Osteoblast (primary cell): ENCODE measurements at regions not wholly inside any gene's neighbourhood (a gene's known extent, or its start where the extent isn't known, plus 50 kb on each side); places are given as distances from the start of the nearest gene placed in this dataset.

Source experiments
- DNase-seq: peaks from one replicate; pipeline ENCODE4 v3.0.0; 2011; ENCODE audit warnings: low spot score, mixed read lengths; ENCODE audit not compliant: insufficient read length; ENCODE audit errors: missing footprints
- H2AFZ ChIP-seq: 2 replicates; pipeline ENCODE4 v1.6.0; 2011; ENCODE audit warnings: mild to moderate bottlenecking, low read length
- H3K27ac ChIP-seq: 2 replicates; pipeline ENCODE4 v1.5.1; 2011; ENCODE audit warnings: mild to moderate bottlenecking, low read depth, low read length, moderate library complexity
- H3K27me3 ChIP-seq: 2 replicates; pipeline ENCODE4 v1.6.0; 2012; ENCODE audit warnings: mild to moderate bottlenecking, control low read depth, inconsistent platforms, low read length, moderate library complexity; ENCODE audit not compliant: insufficient read depth
- H3K36me3 ChIP-seq: 2 replicates; pipeline ENCODE4 v1.5.1; 2011; ENCODE audit warnings: mild to moderate bottlenecking, low read length, control low read depth, moderate library complexity; ENCODE audit not compliant: insufficient read depth
- H3K4me1 ChIP-seq: 2 replicates; pipeline ENCODE4 v1.5.1; 2011; ENCODE audit warnings: mild to moderate bottlenecking, low read length, control low read depth, moderate library complexity; ENCODE audit not compliant: insufficient read depth
- H3K4me2 ChIP-seq: 2 replicates; pipeline ENCODE4 v1.6.0; 2011; ENCODE audit warnings: mild to moderate bottlenecking, low read length; ENCODE audit not compliant: insufficient read depth
- H3K4me3 ChIP-seq: fragments of 200-600 bp; sonication (generic); 3 replicates; pipeline ENCODE4 v1.5.1; 2012; ENCODE audit warnings: mild to moderate bottlenecking, low read length, inconsistent platforms; ENCODE audit not compliant: insufficient read depth
- H3K79me2 ChIP-seq: 2 replicates; pipeline ENCODE4 v1.6.0; 2012; ENCODE audit warnings: mild to moderate bottlenecking, low read length, control low read depth, inconsistent platforms; ENCODE audit not compliant: insufficient read depth
- H3K9me3 ChIP-seq: 2 replicates; pipeline ENCODE4 v1.5.1; 2011; ENCODE audit warnings: low read depth, low read length, control low read depth
- H4K20me1 ChIP-seq: 2 replicates; pipeline ENCODE4 v1.6.0; 2012; ENCODE audit warnings: mild to moderate bottlenecking, low read length, control low read depth; ENCODE audit not compliant: insufficient read depth
- CTCF ChIP-seq: IDR thresholded peaks from 2 replicates; pipeline ENCODE4 v1.5.1; 2011; ENCODE audit warnings: mild to moderate bottlenecking, low read depth, low read length, moderate library complexity; ENCODE audit errors: extremely low read depth

- no peak for DNase-seq
- Histone ChIP-seq H4K20me1 (no peaks in the 10 kb centered on the region), H3K27ac (no peak overlapping the region), H2AFZ (no peak overlapping the region), H3K36me3 (no peaks in the 10 kb centered on the region), H3K4me2 (no peak overlapping the region), H3K79me2 (no peaks in the 10 kb centered on the region), H3K4me3 (no peak overlapping the region), H3K9me3 (peaks cover 2% of the 10 kb centered on the region), H3K27me3 (no peaks in the 10 kb centered on the region), H3K4me1 (no peaks in the 10 kb centered on the region)
- TF ChIP-seq CTCF = no peak
Measured at GRCh38 chr9:79382044-79382443, 189.7 kb upstream of the TLE4 start.

GRCh38 chr9:79382458-79382857 is 189.3 kb upstream of the TLE4 start:
- Histone ChIP-seq H3K4me1 (no peaks in the 10 kb centered on the region), H3K36me3 (no peaks in the 10 kb centered on the region), H3K4me3 (no peak overlapping the region), H3K27me3 (no peaks in the 10 kb centered on the region), H3K79me2 (no peaks in the 10 kb centered on the region), H3K4me2 (no peak overlapping the region), H3K9me3 (peaks cover 2% of the 10 kb centered on the region), H3K27ac (no peak overlapping the region), H2AFZ (no peak overlapping the region), H4K20me1 (no peaks in the 10 kb centered on the region)
- TF ChIP-seq CTCF = no peak
- DNase-seq = no peak

- DNase-seq = no peak
- no peaks in the 10 kb centered on the region for H3K36me3 ChIP-seq
- TF ChIP-seq CTCF = no peak
- no peak overlapping the region for H2AFZ ChIP-seq
- H3K4me3 ChIP-seq = no peak overlapping the region
- no peak overlapping the region for H3K4me2 ChIP-seq
- H3K27ac ChIP-seq = no peak overlapping the region
- peaks cover 2% of the 10 kb centered on the region for H3K9me3 ChIP-seq
- no peaks in the 10 kb centered on the region for H4K20me1 ChIP-seq
- no peaks in the 10 kb centered on the region for H3K27me3 ChIP-seq
- H3K79me2 ChIP-seq = no peaks in the 10 kb centered on the region
- H3K4me1 ChIP-seq = no peaks in the 10 kb centered on the region
Measured at GRCh38 chr9:79383096-79383495, 188.7 kb upstream of the TLE4 start.

GRCh38 chr9:79384091-79384490 is 187.7 kb upstream of the TLE4 start:
- Histone ChIP-seq H3K4me3 (no peak overlapping the region), H3K79me2 (no peaks in the 10 kb centered on the region), H3K4me1 (no peaks in the 10 kb centered on the region), H3K36me3 (no peaks in the 10 kb centered on the region), H3K4me2 (no peak overlapping the region), H3K9me3 (peaks cover 2% of the 10 kb centered on the region), H3K27me3 (no peaks in the 10 kb centered on the region), H3K27ac (no peak overlapping the region), H2AFZ (no peak overlapping the region), H4K20me1 (no peaks in the 10 kb centered on the region)
- no peak for TF ChIP-seq CTCF
- no peak for DNase-seq
